Body of pancreas (tissue), 4 donors: ENCODE measurements at regions not wholly inside any gene's neighbourhood (a gene's known extent, or its start where the extent isn't known, plus 50 kb on each side); places are given as distances from the start of the nearest gene placed in this dataset. TPM values are rescaled to one million over a fixed set of nuclear protein-coding genes. Genes with fewer than 3 reads are reported as not detected.
A peak's percentile ranks its signal among the peaks of the same experiment; 100 is the strongest.

ENCODE experiments used
- ATAC-seq: fragments of 150-250 bp; one replicate; pipeline ENCODE4 v1.9.1; 2016
- DNase-seq, 4 donors: peaks; one replicate each; pipeline ENCODE4 v3.0.0-alpha.2; 2019
- H3K27ac ChIP-seq, 4 donors: fragments of 200-600 bp; sonication (generic); 1 replicate in 3 of 4; 2 replicates in 1 of 4; pipeline versions ENCODE4 v1.5.1 to v1.6.1; 2016 to 2019; ENCODE audit warnings: mild to moderate bottlenecking in 1 of 4, mixed read lengths in 1 of 4, moderate library complexity in 1 of 4
- H3K27me3 ChIP-seq, 2 donors: fragments of 200-600 bp; sonication (generic); one replicate each; pipeline ENCODE4 v1.6.0; 2016; ENCODE audit warnings: mild to moderate bottlenecking in 1 of 2
- H3K36me3 ChIP-seq, 2 donors: fragments of 200-600 bp; sonication (generic); replicated peaks in 1 of 2; 2 replicates each; pipeline ENCODE4 v1.5.1; 2016; ENCODE audit warnings: low read depth in 2 of 2; ENCODE audit not compliant: insufficient read depth in 1 of 2
- H3K4me1 ChIP-seq: fragments of 200-600 bp; sonication (generic); one replicate; pipeline ENCODE4 v1.6.0; 2016
- H3K4me3 ChIP-seq, 2 donors: fragments of 200-600 bp; sonication (generic); 1 replicate in 1 of 2; 2 replicates in 1 of 2; pipeline ENCODE4 v1.5.1; 2016 to 2019
- H3K9me3 ChIP-seq, 3 donors: fragments of 200-600 bp; sonication (generic); 1 replicate in 2 of 3; 2 replicates in 1 of 3; pipeline ENCODE4 v1.5.1; 2016
- CTCF ChIP-seq, 7 experiments: fragments of 450-650 bp in 4 of 7; fragments of 200-600 bp in 3 of 7; sonication (generic) in 3 of 7; IDR thresholded peaks; one replicate each; pipeline ENCODE4 v1.5.1; 2016 to 2019; ENCODE audit warnings: antibody characterized with exemption in 7 of 7
- POLR2A ChIP-seq, 3 donors: fragments of 450-650 bp; IDR thresholded peaks; one replicate each; pipeline ENCODE4 v1.6.1; 2016; ENCODE audit warnings: antibody characterized with exemption in 3 of 3, mild to moderate bottlenecking in 2 of 3
- WGBS, 2 donors: methylation state at CpG; one replicate each; pipeline ENCODE4 v1.1.5; 2017; 5-methylcytosine and 5-hydroxymethylcytosine counted together
- intact Hi-C: fragments of 100-400 bp; cut with DNase I; formaldehyde crosslinking; loops from one replicate; pipeline ENCODE4 v1.15.1; 2023
- microRNA-seq, 2 donors: library from miRNA; unstranded; fragments of <30 nt; microRNA quantifications; one replicate each; pipeline ENCODE4, GENCODE V29; 2016; ENCODE audit warnings: borderline number of aligned reads in 2 of 2, borderline replicate concordance in 2 of 2
- small RNA-seq: library from RNA; depleted of rRNA; stranded (forward); fragments of <200 nt; gene quantifications from one replicate; pipeline ENCODE3, GENCODE V24; 2016

DNA sequence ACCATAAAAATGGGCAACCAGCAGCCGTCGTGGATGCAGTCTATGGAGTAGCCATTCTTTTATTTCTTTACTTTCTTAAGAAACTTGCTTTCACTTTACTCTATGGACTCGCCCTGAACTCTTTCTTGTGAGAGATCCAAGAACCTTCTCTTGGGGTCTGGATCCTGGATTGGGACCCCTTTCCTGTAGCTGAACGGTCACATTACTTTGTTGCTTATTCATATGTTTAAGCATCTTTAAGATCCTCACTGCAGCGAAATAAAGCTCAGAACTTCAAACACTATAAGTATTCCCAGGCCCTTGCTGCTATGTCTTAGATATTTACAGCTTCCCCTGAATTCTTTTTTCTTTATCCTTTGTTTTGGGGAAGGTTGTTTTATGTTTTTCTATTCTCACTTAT lies 187.8 kb upstream of the DDI1 start:
- ATAC-seq (no peak), DNase-seq (no peak)
- WGBS, 2 donors, result 89 to 95% methylated on average over 5 of the region's 5 CpGs
- no peaks in the 10 kb centered on the region for H3K27me3 ChIP-seq
- intact Hi-C loops, result no loop called here
- H3K4me3 ChIP-seq, result no peak overlapping the region
- TF ChIP-seq CTCF (IDR thresholded peaks at IDR 0.05) (no peak), POLR2A (IDR thresholded peaks at IDR 0.05) (no peak)
- H3K9me3 ChIP-seq, result no peaks in the 10 kb centered on the region
- H3K4me1 ChIP-seq, result peaks cover 27% of the 10 kb centered on the region
- H3K36me3 ChIP-seq, result no peaks in the 10 kb centered on the region
- peak overlapping the region in 3 of 4 donors; percentile 18 to 66 (median 55) for H3K27ac ChIP-seq

GRCh38 chr11:103849366-103849765 lies 187.1 kb upstream of the DDI1 start:
- Histone ChIP-seq H3K27me3 (no peaks in the 10 kb centered on the region), H3K4me3 (no peak overlapping the region), H3K4me1 (peaks cover 27% of the 10 kb centered on the region), H3K9me3 (no peaks in the 10 kb centered on the region), H3K27ac (peak overlapping the region in 3 of 4 donors; percentile 55 to 66 (median 57)), H3K36me3 (no peaks in the 10 kb centered on the region)
- no peak for DNase-seq
- TF ChIP-seq POLR2A (IDR thresholded peaks at IDR 0.05), result no peak
- no peak for TF ChIP-seq CTCF (IDR thresholded peaks at IDR 0.05)
- no peak for ATAC-seq
- WGBS, 2 donors, result 45 to 52% methylated on average over 3 of the region's 3 CpGs
- intact Hi-C loops, result no loop called here

DNA sequence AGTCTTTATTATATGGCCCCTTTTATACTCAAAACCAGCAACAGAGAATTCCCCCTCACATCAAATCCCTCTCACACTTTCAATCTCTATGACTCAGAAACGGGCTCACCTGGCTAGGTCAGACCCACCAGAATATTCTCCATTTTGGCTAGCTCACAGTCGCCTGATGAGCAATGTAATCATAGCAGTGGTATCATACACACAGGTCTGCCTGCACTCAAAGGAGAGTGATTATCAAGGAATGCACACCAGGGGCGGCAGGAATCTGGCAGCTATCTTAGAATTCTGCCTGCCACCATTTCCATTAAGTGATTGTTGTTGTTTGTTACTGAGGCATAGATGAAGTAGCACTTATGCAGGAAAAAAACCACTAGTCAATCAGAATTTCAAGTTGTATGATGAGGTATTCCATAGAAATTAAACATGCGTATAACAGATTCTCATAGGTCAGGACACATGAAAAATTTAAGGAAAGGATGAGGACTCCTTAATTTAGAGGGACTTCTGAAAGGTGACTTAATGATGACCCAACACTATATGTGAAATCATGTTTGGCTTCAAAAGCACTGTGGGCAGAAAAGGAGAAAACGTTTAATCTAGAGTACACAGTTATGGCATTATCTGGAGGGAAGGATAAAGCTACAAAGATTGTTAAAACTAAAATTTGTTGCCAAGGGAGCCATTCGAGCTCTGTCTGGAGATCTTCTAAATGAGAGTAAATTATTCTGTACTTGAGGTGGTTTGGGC lies 185.8 kb upstream of the DDI1 start:
- H3K27ac ChIP-seq, result peak overlapping the region; percentile 47 to 66 (median 56)

GRCh38 chr11:103851166-103851651 lies 185.2 kb upstream of the DDI1 start:
- DNase-seq (peak in 3 of 4 donors; percentile 33 to 50 (median 48)), ATAC-seq (peak; percentile 85)

More for the DNA sequence above, 185.8 kb upstream of the DDI1 start:
- no peaks in the 10 kb centered on the region for H3K9me3 ChIP-seq
- 42 to 46% methylated on average over 6 of the region's 6 CpGs for WGBS, 2 donors
- no peaks in the 10 kb centered on the region for H3K27me3 ChIP-seq
- no peak overlapping the region for H3K4me3 ChIP-seq
- DNase-seq (no peak), ATAC-seq (peak; percentile 12)
- intact Hi-C loops, result no loop called here
- TF ChIP-seq CTCF (IDR thresholded peaks at IDR 0.05) (no peak), POLR2A (IDR thresholded peaks at IDR 0.05) (no peak)
- no peaks in the 10 kb centered on the region for H3K36me3 ChIP-seq
- H3K4me1 ChIP-seq, result peaks cover 27% of the 10 kb centered on the region

More at GRCh38 chr11:103851166-103851651, 185.2 kb upstream of the DDI1 start:
- no peak for TF ChIP-seq CTCF (IDR thresholded peaks at IDR 0.05)
- no peak for TF ChIP-seq POLR2A (IDR thresholded peaks at IDR 0.05)
- Histone ChIP-seq H3K27me3 (no peaks in the 10 kb centered on the region), H3K9me3 (no peaks in the 10 kb centered on the region), H3K4me3 (no peak overlapping the region), H3K27ac (peak overlapping the region; percentile 47 to 66 (median 56)), H3K36me3 (no peaks in the 10 kb centered on the region), H3K4me1 (peaks cover 27% of the 10 kb centered on the region)
- WGBS, 2 donors, result 5 to 12% methylated on average over 3 of the region's 3 CpGs
- intact Hi-C loops, result no loop called here

Small RNAs in the stretch of these regions (microRNA-seq; reads per million reads assigned to microRNA genes)
- 0 to 0.45 reads per million in 2 donors for gene MIR4693

Small RNAs in the stretch of these regions (small RNA-seq; reads per million reads assigned to genes)
- not detected for gene MIR4693
